Kidney capillary endothelial cell (primary cell): ENCODE measurements at regions not wholly inside any gene's neighbourhood (a gene's known extent, or its start where the extent isn't known, plus 50 kb on each side); places are given as distances from the start of the nearest gene placed in this dataset.
"Not testable (repeated sequence)": the region's sequence is repeated elsewhere in the genome, so short reads cannot be mapped to it uniquely, and the experiment has no call there.

Experiments
- DNase-seq: peaks from one replicate; pipeline ENCODE4 v3.0.0-alpha.2; 2018; ENCODE audit warnings: low spot score

DNA sequence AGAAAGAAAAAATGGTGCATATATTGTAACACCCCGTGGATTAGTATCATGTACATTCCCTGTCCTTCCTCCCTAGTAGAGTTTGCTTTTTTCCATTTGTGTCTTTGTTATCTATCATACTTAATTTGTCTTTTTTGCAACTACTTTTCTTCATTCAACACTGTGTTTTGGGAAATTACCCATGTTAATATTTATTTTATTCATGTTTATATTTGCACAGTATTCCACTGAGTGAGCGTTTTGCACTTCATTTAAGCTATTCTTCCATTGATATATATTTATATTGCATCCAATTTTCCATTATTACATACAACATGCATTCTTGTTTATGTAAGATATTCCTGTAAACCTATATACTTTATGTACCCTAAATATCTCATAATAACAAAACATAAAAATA lies 57.6 kb upstream of the FAM171A1 start:
- DNase-seq = no peak

DNA sequence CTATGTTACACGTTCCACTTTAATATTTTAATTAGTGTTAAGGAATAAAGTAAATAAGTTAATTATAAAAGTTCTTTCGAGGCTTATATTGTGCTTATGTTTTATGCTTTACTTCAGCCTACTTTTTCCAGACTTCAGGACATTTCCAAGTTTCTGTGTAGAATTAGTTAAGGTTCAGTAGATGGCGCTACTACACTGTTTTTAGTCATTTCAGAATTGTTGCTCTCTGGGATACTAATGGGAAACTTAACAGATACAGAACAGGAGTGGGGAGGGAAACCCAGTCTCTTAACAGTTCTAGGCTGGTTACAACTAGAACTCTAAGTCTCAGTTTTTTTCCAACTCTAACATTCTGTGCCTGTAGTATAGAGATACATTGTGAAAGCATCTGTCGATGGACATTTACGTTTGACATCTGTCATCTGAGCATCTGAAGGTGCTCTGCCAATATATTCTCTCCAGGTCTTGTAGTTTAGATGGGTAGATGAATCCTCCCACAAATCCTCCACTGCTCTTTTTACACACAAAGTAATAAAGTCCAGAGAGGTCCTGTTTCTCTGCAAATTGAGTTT lies 56.8 kb upstream of the FAM171A1 start:
- peak; percentile 57 for DNase-seq

DNA sequence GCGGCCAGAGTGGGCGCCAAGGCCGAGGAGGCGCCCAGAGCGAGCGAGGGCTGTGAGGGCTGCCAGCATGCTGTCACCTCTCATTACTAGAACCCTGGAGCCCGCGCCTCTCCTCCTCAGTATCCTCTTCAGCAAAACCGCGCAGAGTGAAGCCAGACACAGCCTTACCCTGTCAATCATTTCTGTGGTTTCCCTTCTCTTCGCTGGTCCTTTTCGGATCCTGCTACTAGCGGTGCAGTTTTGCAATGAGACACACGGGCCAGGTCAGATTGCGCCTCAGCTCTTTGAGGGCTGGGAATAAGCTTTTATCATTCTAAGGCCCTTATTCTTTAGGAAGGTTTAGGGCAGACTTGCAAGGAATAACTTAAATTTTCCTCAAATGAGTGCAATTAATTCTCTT lies 55.5 kb upstream of the FAM171A1 start:
- DNase-seq = no peak

- no peak for DNase-seq
Measured at GRCh38 chr10:15426115-15426514, 55.0 kb upstream of the FAM171A1 start.

GRCh38 chr10:15421875-15422274 lies 50.8 kb upstream of the FAM171A1 start:
- not testable (repeated sequence) for DNase-seq
